Activated T-cell treated with anti-CD3 and anti-CD28 coated beads, Interleukin-2, amount 50 U/mL, for 1 hour (primary cell): ENCODE measurements at regions not wholly inside any gene's neighbourhood (a gene's known extent, or its start where the extent isn't known, plus 50 kb on each side); places are given as distances from the start of the nearest gene placed in this dataset.

ENCODE experiments used
- DNase-seq: peaks from one replicate; pipeline ENCODE4 v3.0.0-alpha.2; 2020

- DNase-seq, result peak; percentile 20
These were observed 66.9 kb upstream of the DNAH5 start for GRCh38 chr5:14011089-14012020.

- DNase-seq, result no peak
These were observed 65.1 kb upstream of the DNAH5 start for GRCh38 chr5:14009575-14009974.

- no peak for DNase-seq
These were observed 64.4 kb upstream of the DNAH5 start for GRCh38 chr5:14008819-14009311.

GRCh38 chr5:14006823-14007520 lies 62.5 kb upstream of the DNAH5 start:
- no peak for DNase-seq

GRCh38 chr5:14004598-14005394 lies 60.3 kb upstream of the DNAH5 start:
- DNase-seq, result no peak

GRCh38 chr5:14003936-14004335 lies 59.4 kb upstream of the DNAH5 start:
- DNase-seq, result no peak

GRCh38 chr5:14003513-14003912 lies 59.0 kb upstream of the DNAH5 start:
- no peak for DNase-seq

GRCh38 chr5:13998254-13998653 lies 53.8 kb upstream of the DNAH5 start:
- DNase-seq, result no peak

GRCh38 chr5:13997514-13997913 lies 53.0 kb upstream of the DNAH5 start:
- no peak for DNase-seq

GRCh38 chr5:13994621-13995253 lies 50.2 kb upstream of the DNAH5 start:
- DNase-seq, result no peak
